A549 (cell line): ENCODE measurements at regions not wholly inside any gene's neighbourhood (a gene's known extent, or its start where the extent isn't known, plus 50 kb on each side); places are given as distances from the start of the nearest gene placed in this dataset.
"Not testable (repeated sequence)": the region's sequence is repeated elsewhere in the genome, so short reads cannot be mapped to it uniquely, and the experiment has no call there.

ENCODE experiments used
- CTCF ChIP-seq: fragments of >200 bp; sonication (Bioruptor Twin); formaldehyde crosslinking; IDR thresholded peaks from 3 replicates; pipeline ENCODE4 v1.5.1; 2016
- JUNB ChIP-seq: fragments of >200 bp; sonication (Bioruptor Twin); formaldehyde crosslinking; IDR thresholded peaks from 2 replicates; pipeline ENCODE4 v1.6.1; 2016
- KDM5A ChIP-seq: fragments of 200-600 bp; sonication (generic); IDR thresholded peaks from 2 replicates; pipeline ENCODE4 v1.6.1; 2016; ENCODE audit warnings: antibody characterized with exemption, mild to moderate bottlenecking
- MAX ChIP-seq: IDR thresholded peaks from 2 replicates; pipeline ENCODE4 v1.6.1; 2012
- RCOR1 ChIP-seq: fragments of 150-350 bp; IDR thresholded peaks from 2 replicates; pipeline ENCODE4 v1.6.1; 2014; ENCODE audit warnings: antibody characterized with exemption, low read length, low read depth
- RFX5 ChIP-seq: fragments of 450-650 bp; IDR thresholded peaks from 2 replicates; pipeline ENCODE4 v1.7.1; 2014; ENCODE audit warnings: antibody characterized with exemption, mild to moderate bottlenecking, moderate library complexity

- TF ChIP-seq CTCF, RFX5, RCOR1, MAX, JUNB, KDM5A: not testable (repeated sequence)
Observed at GRCh38 chr3:124075090-124075489, 83.2 kb upstream of the ROPN1 start.
